Neuronal stem cell (in vitro differentiated cells): ENCODE measurements at regions not wholly inside any gene's neighbourhood (a gene's known extent, or its start where the extent isn't known, plus 50 kb on each side); places are given as distances from the start of the nearest gene placed in this dataset.

Experiments used
- DNase-seq: peaks from one replicate; pipeline ENCODE4 v3.0.0-alpha.2; 2013; ENCODE audit warnings: low spot score
- H2AFZ ChIP-seq: one replicate; pipeline ENCODE4 v1.6.1; 2013; ENCODE audit warnings: mild to moderate bottlenecking, low read length, inconsistent platforms
- H2AK5ac ChIP-seq: 2 replicates; pipeline ENCODE4 v1.6.1; 2013; ENCODE audit warnings: low read depth, mild to moderate bottlenecking, inconsistent platforms, low read length, moderate library complexity, mixed read lengths
- H2BK120ac ChIP-seq: 2 replicates; pipeline ENCODE4 v1.6.1; 2013; ENCODE audit warnings: low read depth, mild to moderate bottlenecking, inconsistent platforms, low read length, moderate library complexity, mixed read lengths
- H2BK12ac ChIP-seq: one replicate; pipeline ENCODE4 v1.6.1; 2013; ENCODE audit warnings: low read length, inconsistent platforms
- H2BK15ac ChIP-seq: 2 replicates; pipeline ENCODE4 v1.6.1; 2013; ENCODE audit warnings: mild to moderate bottlenecking, low read length, inconsistent platforms, mixed read lengths
- H2BK5ac ChIP-seq: one replicate; pipeline ENCODE4 v1.6.1; 2013; ENCODE audit warnings: inconsistent platforms, mild to moderate bottlenecking, low read length, moderate library complexity
- H3K14ac ChIP-seq: one replicate; pipeline ENCODE4 v1.6.1; 2013; ENCODE audit warnings: low read length, inconsistent platforms
- H3K18ac ChIP-seq: 2 replicates; pipeline ENCODE4 v1.6.1; 2013; ENCODE audit warnings: low read length, inconsistent platforms
- H3K23ac ChIP-seq: 2 replicates; pipeline ENCODE4 v1.6.1; 2013; ENCODE audit warnings: low read depth, mild to moderate bottlenecking, mixed read lengths, low read length, inconsistent platforms; ENCODE audit not compliant: poor library complexity
- H3K27ac ChIP-seq: replicated peaks from 3 replicates; pipeline ENCODE4 v1.5.1; 2013; ENCODE audit warnings: low read length, inconsistent platforms
- H3K27me3 ChIP-seq, 3 experiments: 2 replicates each; pipeline ENCODE4 v1.6.1; 2013; ENCODE audit warnings: low read length in 3 of 3, mild to moderate bottlenecking in 2 of 3, inconsistent platforms in 1 of 3, low read depth in 1 of 3, mixed read lengths in 1 of 3, moderate library complexity in 1 of 3; ENCODE audit not compliant: control insufficient read depth in 3 of 3, insufficient read depth in 3 of 3
- H3K36me3 ChIP-seq, 2 donors: replicated peaks in 1 of 2; 2 replicates each; pipeline ENCODE4 v1.6.1; 2013; ENCODE audit warnings: low read length in 2 of 2; ENCODE audit not compliant: control insufficient read depth in 2 of 2, insufficient read depth in 2 of 2
- H3K4ac ChIP-seq: 2 replicates; pipeline ENCODE4 v1.6.1; 2013; ENCODE audit warnings: inconsistent platforms, mild to moderate bottlenecking, low read length, moderate library complexity
- H3K4me1 ChIP-seq, 2 donors: 1 replicate in 1 of 2; 2 replicates in 1 of 2; pipeline ENCODE4 v1.6.1; 2013; ENCODE audit warnings: low read length in 2 of 2, low read depth in 1 of 2; ENCODE audit not compliant: control insufficient read depth in 2 of 2, insufficient read depth in 1 of 2
- H3K4me2 ChIP-seq: one replicate; pipeline ENCODE4 v1.6.1; 2013; ENCODE audit warnings: mild to moderate bottlenecking, low read length, inconsistent platforms; ENCODE audit not compliant: insufficient read depth, poor library complexity, severe bottlenecking
- H3K4me3 ChIP-seq, 2 donors: 2 replicates each; pipeline ENCODE4 v1.5.1; 2013; ENCODE audit warnings: low read length in 2 of 2, mild to moderate bottlenecking in 2 of 2, inconsistent platforms in 1 of 2, moderate library complexity in 1 of 2
- H3K79me1 ChIP-seq: one replicate; pipeline ENCODE4 v1.6.1; 2013; ENCODE audit warnings: low read depth, mild to moderate bottlenecking, inconsistent platforms, low read length, moderate library complexity
- H3K9ac ChIP-seq: one replicate; pipeline ENCODE4 v1.6.1; 2013; ENCODE audit warnings: mild to moderate bottlenecking, low read depth, low read length, inconsistent platforms; ENCODE audit not compliant: poor library complexity
- H3K9me3 ChIP-seq, 2 donors: replicated peaks in 1 of 2; 2 replicates each; pipeline versions ENCODE3 to v1.6.1; 2013; ENCODE audit warnings: low read length in 2 of 2, mild to moderate bottlenecking in 2 of 2, inconsistent platforms in 1 of 2, low read depth in 1 of 2, mixed read lengths in 1 of 2, moderate library complexity in 1 of 2; ENCODE audit not compliant: control insufficient read depth in 2 of 2, insufficient read depth in 1 of 2
- H4K8ac ChIP-seq: one replicate; pipeline ENCODE4 v1.6.1; 2013; ENCODE audit warnings: low read depth, mild to moderate bottlenecking, inconsistent platforms, low read length, moderate library complexity
- H4K91ac ChIP-seq: one replicate; pipeline ENCODE4 v1.6.1; 2013; ENCODE audit warnings: low read length, low read depth, mild to moderate bottlenecking, inconsistent platforms; ENCODE audit not compliant: poor library complexity
- WGBS, 2 donors: extraction: QIAGEN DNeasy Blood & Tissue Kit; methylation state at CpG; one replicate each; pipeline ENCODE4 v1.1.7; 2013; ENCODE audit warnings: missing lambda C conversion rate in 2 of 2, mixed read lengths in 1 of 2; ENCODE audit not compliant: insufficient read length in 2 of 2, insufficient replicate concordance in 1 of 2; ENCODE audit errors: extremely low coverage in 2 of 2; 5-methylcytosine and 5-hydroxymethylcytosine counted together

DNA sequence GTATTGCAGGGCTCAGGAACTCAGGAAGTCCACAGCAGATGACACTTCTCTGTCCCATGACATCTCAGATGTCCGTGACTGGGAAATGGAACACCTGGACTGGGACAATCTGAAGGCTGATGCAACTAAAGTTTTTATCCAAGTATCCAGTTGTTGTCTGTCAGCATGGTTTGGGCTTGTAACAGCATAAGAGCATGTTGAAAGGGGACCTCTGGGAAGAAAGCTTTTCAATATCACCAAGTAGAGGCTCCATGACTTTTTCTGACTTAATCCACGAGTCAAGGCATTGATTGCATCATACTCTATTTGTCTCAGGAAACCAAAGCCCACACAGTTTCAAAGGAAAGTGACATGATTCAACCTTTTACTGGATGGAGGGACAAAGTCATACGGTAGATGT is 807.7 kb downstream of the MTRR start:
- Histone ChIP-seq H3K18ac (no peak overlapping the region), H3K23ac (no peak overlapping the region), H3K9me3 (no peaks in the 10 kb centered on the region), H4K91ac (no peak overlapping the region), H2AK5ac (no peak overlapping the region), H3K4me3 (no peak overlapping the region), H2AFZ (no peak overlapping the region), H3K4me1 (no peaks in the 10 kb centered on the region), H3K27ac (no peak overlapping the region), H3K27me3 (no peaks in the 10 kb centered on the region), H3K14ac (no peak overlapping the region), H3K9ac (no peak overlapping the region), H3K36me3 (no peaks in the 10 kb centered on the region), H3K4me2 (no peak overlapping the region), H3K4ac (no peak overlapping the region), H2BK15ac (no peak overlapping the region), H2BK120ac (no peak overlapping the region), H3K79me1 (no peaks in the 10 kb centered on the region), H2BK12ac (no peak overlapping the region), H4K8ac (no peak overlapping the region), H2BK5ac (no peak overlapping the region)
- no CpG with 5 or more reads among the region's 3 CpGs for WGBS, 2 donors
- DNase-seq: no peak

DNA sequence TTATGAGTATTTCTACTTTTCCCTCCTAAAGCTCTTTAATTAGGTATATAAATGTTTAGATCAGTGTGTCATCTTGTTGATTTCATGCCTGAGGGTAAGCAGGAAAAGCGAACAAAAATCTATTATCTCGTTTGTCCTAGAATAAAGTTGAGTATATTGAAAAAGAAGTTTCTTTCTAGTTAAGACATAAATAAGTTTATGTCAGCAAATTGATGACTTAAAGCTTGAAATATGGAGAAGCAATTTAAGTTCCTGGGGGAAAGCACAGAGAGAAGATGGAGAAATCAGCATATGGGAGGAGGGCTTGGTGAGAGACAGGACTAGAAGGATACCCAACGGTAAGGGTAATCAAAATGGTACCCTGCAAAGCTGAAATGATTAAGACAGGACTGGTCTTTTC is 813.4 kb downstream of the MTRR start:
- Histone ChIP-seq H3K27ac (no peak overlapping the region), H2BK120ac (no peak overlapping the region), H3K27me3 (no peaks in the 10 kb centered on the region), H2BK15ac (no peak overlapping the region), H4K8ac (no peak overlapping the region), H2BK12ac (no peak overlapping the region), H3K14ac (no peak overlapping the region), H3K36me3 (no peaks in the 10 kb centered on the region), H3K4me3 (no peak overlapping the region), H3K4me1 (no peaks in the 10 kb centered on the region), H3K9ac (no peak overlapping the region), H3K23ac (no peak overlapping the region), H3K9me3 (no peaks in the 10 kb centered on the region), H3K18ac (no peak overlapping the region), H2AFZ (no peak overlapping the region), H3K4ac (no peak overlapping the region), H4K91ac (no peak overlapping the region), H3K4me2 (no peak overlapping the region), H3K79me1 (no peaks in the 10 kb centered on the region), H2BK5ac (no peak overlapping the region), H2AK5ac (no peak overlapping the region)
- WGBS, 2 donors: no CpG with 5 or more reads among the region's 3 CpGs
- DNase-seq: no peak

DNA sequence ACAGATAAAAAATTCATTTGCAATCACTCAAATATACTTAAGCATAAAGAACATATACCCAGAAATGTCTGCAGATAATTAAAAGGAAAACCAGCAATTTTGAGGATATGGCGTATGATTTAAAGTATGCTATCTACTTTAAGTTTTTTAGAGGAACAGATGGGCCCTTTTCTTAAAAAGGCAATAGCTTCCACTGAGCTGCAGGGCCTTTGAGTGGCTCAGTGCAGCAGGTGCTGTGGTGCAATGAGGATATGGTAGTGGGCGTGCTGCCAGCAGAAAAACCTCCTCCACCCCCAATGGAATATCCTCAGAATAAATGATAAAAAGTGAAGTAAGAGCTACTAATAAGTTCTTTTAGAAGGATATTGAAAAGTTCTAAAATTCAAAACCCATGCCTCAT is 814.5 kb downstream of the MTRR start:
- Histone ChIP-seq H2BK120ac (no peak overlapping the region), H3K4me1 (no peaks in the 10 kb centered on the region), H3K4me2 (no peak overlapping the region), H3K27ac (no peak overlapping the region), H3K4me3 (no peak overlapping the region), H2BK12ac (no peak overlapping the region), H3K27me3 (no peaks in the 10 kb centered on the region), H2AFZ (no peak overlapping the region), H3K9me3 (no peaks in the 10 kb centered on the region), H3K79me1 (no peaks in the 10 kb centered on the region), H2BK15ac (no peak overlapping the region), H3K4ac (no peak overlapping the region), H2AK5ac (no peak overlapping the region), H3K9ac (no peak overlapping the region), H4K8ac (no peak overlapping the region), H2BK5ac (no peak overlapping the region), H4K91ac (no peak overlapping the region), H3K18ac (no peak overlapping the region), H3K23ac (no peak overlapping the region), H3K36me3 (no peaks in the 10 kb centered on the region), H3K14ac (no peak overlapping the region)
- WGBS, 2 donors: no CpG with 5 or more reads among the region's 2 CpGs
- no peak for DNase-seq

DNA sequence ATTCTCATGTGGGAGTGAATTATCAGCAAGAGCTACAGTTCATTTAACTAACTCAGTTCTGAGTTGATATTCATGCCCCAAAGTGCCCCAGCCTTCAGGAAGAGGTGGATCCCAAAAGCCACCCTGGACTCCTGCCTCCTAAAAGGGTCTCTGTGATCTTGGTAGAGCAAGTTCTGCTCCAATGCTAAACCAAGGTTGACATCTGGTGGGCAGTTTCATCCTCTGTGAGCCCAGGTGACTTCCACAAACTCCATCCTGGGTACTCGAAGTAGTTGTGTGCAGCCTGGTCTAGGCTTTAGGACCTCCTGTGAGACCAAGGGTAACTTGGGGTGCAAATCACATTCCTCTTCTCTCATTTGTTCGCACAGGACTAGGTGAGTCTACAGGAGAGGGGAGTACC is 816.8 kb downstream of the MTRR start:
- Histone ChIP-seq H2BK5ac (no peak overlapping the region), H2AFZ (no peak overlapping the region), H3K4ac (no peak overlapping the region), H3K36me3 (no peaks in the 10 kb centered on the region), H4K8ac (no peak overlapping the region), H3K9me3 (no peaks in the 10 kb centered on the region), H3K14ac (no peak overlapping the region), H3K23ac (no peak overlapping the region), H3K4me3 (no peak overlapping the region), H2AK5ac (no peak overlapping the region), H3K27ac (no peak overlapping the region), H3K9ac (no peak overlapping the region), H3K4me1 (peaks cover 0 to 2% of the 10 kb centered on the region in 2 donors), H2BK15ac (no peak overlapping the region), H3K79me1 (no peaks in the 10 kb centered on the region), H3K4me2 (no peak overlapping the region), H4K91ac (no peak overlapping the region), H2BK120ac (no peak overlapping the region), H3K18ac (no peak overlapping the region), H2BK12ac (no peak overlapping the region), H3K27me3 (no peaks in the 10 kb centered on the region)
- no CpG with 5 or more reads among the region's 2 CpGs for WGBS, 2 donors
- DNase-seq: peak; percentile 1
